ENCODE measurements at regions not wholly inside any gene's neighbourhood (a gene's known extent, or its start where the extent isn't known, plus 50 kb on each side); places are given as distances from the start of the nearest gene placed in this dataset.

DNA sequence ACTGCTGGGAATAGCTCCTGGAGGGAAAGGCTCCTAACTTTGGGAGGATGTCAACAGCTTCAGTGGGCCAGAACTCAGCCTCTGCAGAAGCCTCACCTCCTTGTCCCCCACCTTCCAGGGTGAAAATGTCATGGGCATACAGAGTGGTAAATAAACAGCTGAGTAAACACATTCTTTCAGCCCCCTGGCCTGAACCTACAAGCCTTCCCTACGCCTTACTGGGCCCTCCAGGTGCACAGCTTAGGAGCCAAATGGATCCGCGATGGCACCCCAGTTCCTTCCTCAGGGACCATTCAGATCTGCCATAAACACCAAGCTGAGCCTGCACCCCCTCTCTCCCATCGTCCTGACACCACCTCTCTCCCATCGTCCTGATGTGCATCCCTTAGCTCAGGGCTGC, 126.2 kb upstream of the IGF1R start:
- H3K9me3 ChIP-seq (ENCODE audit: control insufficient read depth in 2 of 3, low read length in 3 of 3), result no peaks in the 10 kb centered on the region
- H3K27me3 ChIP-seq (ENCODE audit: control insufficient read depth in 2 of 2, insufficient read depth in 2 of 2, low read length in 2 of 2), result no peaks in the 10 kb centered on the region
- CTCF ChIA-PET, result interaction anchor here (0.9 to 6.2 kb wide), 2 partner anchors 137 to 329 kb away, joined by 6 to 95 read pairs; no protein-coding TSS in a partner anchor
- intact Hi-C loops (cut with micrococcal nuclease), result no loop called here
- Mint-ChIP-seq H3K4me1 (peaks cover 2 to 8% (median 6%) of the 10 kb centered on the region in 7 donors), H3K9me3 (no peaks in the 10 kb centered on the region), H3K36me3 (no peaks in the 10 kb centered on the region), H3K27me3 (peaks cover 0 to 8% (median 7%) of the 10 kb centered on the region in 5 donors), H3K4me3 (no peak overlapping the region), H3K27ac (peak overlapping the region in 1 of 9 donors; percentile 14)
- ATAC-seq (no peak), DNase-seq (no peak)
- POLR2A ChIA-PET, result no interaction called here
- H3K27ac ChIP-seq (ENCODE audit: low read depth, low read length), result no peak overlapping the region
- no peak overlapping the region for H3K4me3 ChIP-seq (ENCODE audit: low read length)
- no peaks in the 10 kb centered on the region for H3K36me3 ChIP-seq (ENCODE audit: control insufficient read depth in 2 of 3, insufficient read depth in 3 of 3, low read length in 3 of 3)
- H3K4me1 ChIP-seq (ENCODE audit: control insufficient read depth in 2 of 2, insufficient read depth in 2 of 2, low read length in 2 of 2), result no peaks in the 10 kb centered on the region

DNA sequence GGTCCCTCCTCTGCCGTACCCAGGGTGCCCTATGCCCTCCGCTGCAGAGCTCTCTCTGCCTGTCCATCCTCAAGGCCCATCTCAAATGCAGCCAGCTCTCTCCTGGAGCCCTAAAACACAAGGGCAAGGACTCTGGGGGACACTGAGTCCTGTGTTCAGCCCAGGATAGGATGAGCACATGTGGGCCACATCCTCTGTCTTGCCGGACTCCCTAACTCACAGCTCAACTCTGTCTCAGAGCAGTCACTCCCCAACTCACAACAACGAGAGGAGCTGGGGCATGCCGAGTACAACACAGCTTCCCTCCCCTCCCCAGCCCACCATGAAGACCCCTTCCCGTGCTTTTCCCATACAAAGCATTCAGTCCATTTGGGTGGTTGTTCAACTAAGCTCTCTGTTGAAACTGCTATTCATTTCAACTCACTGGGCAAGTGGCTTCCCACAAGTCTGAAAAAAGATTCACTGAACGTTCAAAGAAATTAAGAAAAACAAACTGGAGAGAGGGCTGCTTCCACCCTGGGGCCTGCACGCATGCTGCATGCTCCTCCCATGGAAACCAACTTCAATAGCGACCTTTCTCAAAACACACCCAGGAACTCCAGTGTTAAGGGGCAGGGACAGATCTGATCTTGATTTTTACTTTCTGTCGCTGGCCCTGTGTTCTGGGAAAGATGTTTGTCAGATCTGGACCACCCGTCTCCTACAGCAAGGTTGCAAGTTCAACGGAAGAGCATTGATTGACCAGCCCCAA, 124.3 kb upstream of the IGF1R start:
- no peaks in the 10 kb centered on the region for H3K27me3 ChIP-seq (ENCODE audit: control insufficient read depth in 2 of 2, insufficient read depth in 2 of 2, low read length in 2 of 2)
- intact Hi-C loops (cut with micrococcal nuclease), result no loop called here

DNA sequence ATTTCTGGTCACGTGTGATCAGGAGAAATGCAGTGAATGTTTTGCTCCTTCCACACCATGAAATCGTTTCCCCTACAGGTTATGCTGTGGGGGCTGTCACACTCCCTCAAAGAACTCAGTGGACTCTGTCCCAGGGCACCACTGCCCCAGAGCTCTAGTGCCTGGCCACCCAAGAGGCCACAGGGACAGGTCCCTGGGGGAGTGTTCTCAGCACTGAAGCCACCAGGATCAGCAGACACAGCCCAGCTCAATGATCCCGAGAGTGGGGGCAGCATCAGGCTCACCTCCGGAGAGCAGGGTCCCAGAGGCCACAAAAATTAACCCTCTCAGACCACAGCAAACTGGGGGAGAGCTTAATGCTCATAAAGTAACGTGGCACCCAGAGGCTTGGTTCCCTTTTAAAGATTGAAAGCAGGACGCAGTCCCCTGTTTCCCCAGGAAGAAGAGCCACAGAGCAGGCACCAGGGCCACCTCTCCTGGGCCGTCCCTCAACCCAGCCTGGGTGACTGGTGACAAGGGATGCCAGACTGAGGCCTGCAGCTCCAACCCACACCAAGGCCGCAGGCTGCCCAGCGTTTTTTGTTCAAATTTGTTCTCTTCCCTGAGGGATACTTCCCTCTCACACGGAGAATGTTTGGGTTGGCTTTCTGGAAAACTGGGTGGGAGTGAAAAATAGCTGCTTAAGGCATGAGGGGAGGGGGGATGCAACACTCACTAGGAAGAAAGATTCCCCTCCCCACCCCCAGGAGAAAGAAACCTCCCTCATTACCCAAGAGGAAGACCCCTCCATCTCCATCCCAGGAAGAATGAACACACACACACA, 123.3 kb upstream of the IGF1R start:
- Histone ChIP-seq H3K4me1 (ENCODE audit: control insufficient read depth in 2 of 2, insufficient read depth in 2 of 2, low read length in 2 of 2) (no peaks in the 10 kb centered on the region), H3K36me3 (ENCODE audit: control insufficient read depth in 2 of 3, insufficient read depth in 3 of 3, low read length in 3 of 3) (no peaks in the 10 kb centered on the region), H3K27ac (ENCODE audit: low read depth, low read length) (no peak overlapping the region), H3K27me3 (ENCODE audit: control insufficient read depth in 2 of 2, insufficient read depth in 2 of 2, low read length in 2 of 2) (no peaks in the 10 kb centered on the region), H3K4me3 (ENCODE audit: low read length) (no peak overlapping the region), H3K9me3 (ENCODE audit: control insufficient read depth in 2 of 3, low read length in 3 of 3) (no peaks in the 10 kb centered on the region)
- POLR2A ChIA-PET, result interaction anchor here (0.5 kb wide), 1 partner anchor 19 kb away, joined by 4 read pairs; no protein-coding TSS in a partner anchor
- CTCF ChIA-PET, result no interaction called here
- peak overlapping the region in 1 of 9 donors; percentile 39 for H3K27ac Mint-ChIP-seq
- intact Hi-C loops (cut with micrococcal nuclease), result no loop called here
- ATAC-seq (no peak), DNase-seq (no peak)
- peaks cover 0 to 2% (median 0%) of the 10 kb centered on the region in 7 donors for H3K4me1 Mint-ChIP-seq
- no peaks in the 10 kb centered on the region for H3K9me3 Mint-ChIP-seq
- no peaks in the 10 kb centered on the region for H3K36me3 Mint-ChIP-seq
- H3K27me3 Mint-ChIP-seq, result peaks cover 0 to 19% (median 5%) of the 10 kb centered on the region in 5 donors
- H3K4me3 Mint-ChIP-seq, result no peak overlapping the region

More for the DNA sequence above, 124.3 kb upstream of the IGF1R start:
- DNase-seq, result no peak
- ATAC-seq, result no peak
- peaks cover 2 to 5% (median 3%) of the 10 kb centered on the region in 7 donors for H3K4me1 Mint-ChIP-seq
- Histone ChIP-seq H3K4me3 (ENCODE audit: low read length) (no peak overlapping the region), H3K9me3 (ENCODE audit: control insufficient read depth in 2 of 3, low read length in 3 of 3) (no peaks in the 10 kb centered on the region), H3K36me3 (ENCODE audit: control insufficient read depth in 2 of 3, insufficient read depth in 3 of 3, low read length in 3 of 3) (no peaks in the 10 kb centered on the region), H3K27ac (ENCODE audit: low read depth, low read length) (no peak overlapping the region), H3K4me1 (ENCODE audit: control insufficient read depth in 2 of 2, insufficient read depth in 2 of 2, low read length in 2 of 2) (no peaks in the 10 kb centered on the region)
- no peak overlapping the region for H3K4me3 Mint-ChIP-seq
- no peaks in the 10 kb centered on the region for H3K36me3 Mint-ChIP-seq
- H3K27ac Mint-ChIP-seq, result no peak overlapping the region
- H3K9me3 Mint-ChIP-seq, result no peaks in the 10 kb centered on the region
- CTCF ChIA-PET, result interaction anchor here (0.5 to 6.2 kb wide), 2 partner anchors 135 to 366 kb away, joined by 3 to 95 read pairs; no protein-coding TSS in a partner anchor
- peaks cover 0 to 14% (median 7%) of the 10 kb centered on the region in 5 donors for H3K27me3 Mint-ChIP-seq
- POLR2A ChIA-PET, result no interaction called here

DNA sequence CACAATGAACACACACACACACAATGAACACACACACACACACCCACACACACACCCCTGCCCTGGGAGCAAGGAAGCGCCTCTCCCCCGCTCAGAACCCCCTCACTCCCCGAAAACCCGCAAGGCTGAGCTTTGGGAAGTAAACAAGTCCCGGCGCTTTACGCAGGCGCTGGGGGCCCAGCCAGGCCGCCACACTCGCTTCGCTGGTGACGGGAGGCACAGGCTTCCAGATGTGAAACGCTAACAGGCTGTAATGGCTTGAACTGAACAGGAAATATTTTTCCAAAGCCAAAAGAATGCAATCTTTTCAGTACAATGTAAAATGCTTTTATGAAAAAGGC, 122.7 kb upstream of the IGF1R start:
- no peak for DNase-seq
- H3K4me1 ChIP-seq (ENCODE audit: control insufficient read depth in 2 of 2, insufficient read depth in 2 of 2, low read length in 2 of 2), result no peaks in the 10 kb centered on the region
- Mint-ChIP-seq H3K36me3 (no peaks in the 10 kb centered on the region), H3K27ac (peak overlapping the region in 1 of 9 donors; percentile 39), H3K9me3 (no peaks in the 10 kb centered on the region), H3K4me3 (no peak overlapping the region), H3K27me3 (peaks cover 0 to 20% (median 7%) of the 10 kb centered on the region in 5 donors), H3K4me1 (peaks cover 0 to 2% (median 0%) of the 10 kb centered on the region in 7 donors)
- CTCF ChIA-PET, result no interaction called here
- H3K27me3 ChIP-seq (ENCODE audit: control insufficient read depth in 2 of 2, insufficient read depth in 2 of 2, low read length in 2 of 2), result no peaks in the 10 kb centered on the region
- POLR2A ChIA-PET, result no interaction called here
- no peak overlapping the region for H3K27ac ChIP-seq (ENCODE audit: low read depth, low read length)
- H3K36me3 ChIP-seq (ENCODE audit: control insufficient read depth in 2 of 3, insufficient read depth in 3 of 3, low read length in 3 of 3), result no peaks in the 10 kb centered on the region
- intact Hi-C loops (cut with micrococcal nuclease), result no loop called here
- no peak for ATAC-seq
- H3K4me3 ChIP-seq (ENCODE audit: low read length), result no peak overlapping the region
- H3K9me3 ChIP-seq (ENCODE audit: control insufficient read depth in 2 of 3, low read length in 3 of 3), result no peaks in the 10 kb centered on the region

DNA sequence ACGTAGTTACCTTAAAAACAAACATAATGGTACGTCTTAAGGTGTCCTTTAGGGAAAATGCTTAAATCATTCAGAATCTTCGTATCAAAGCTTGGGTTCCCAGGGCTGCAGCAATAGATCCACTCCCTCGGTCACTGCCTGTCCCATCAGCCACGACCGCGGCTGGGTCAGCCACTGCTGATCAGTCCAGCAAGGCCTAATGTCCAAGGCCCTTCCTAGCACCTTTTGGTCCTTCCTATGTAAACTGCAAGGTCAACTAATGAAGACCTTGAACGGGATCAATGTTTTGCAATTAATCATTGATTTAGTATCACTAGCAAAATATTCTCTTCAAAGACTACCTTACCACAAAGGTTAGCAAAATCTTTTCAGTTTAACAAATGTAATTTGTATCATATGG, 122.2 kb upstream of the IGF1R start:
- H3K27me3 Mint-ChIP-seq, result peaks cover 0 to 24% (median 11%) of the 10 kb centered on the region in 5 donors
- Histone ChIP-seq H3K9me3 (ENCODE audit: control insufficient read depth in 2 of 3, low read length in 3 of 3) (no peaks in the 10 kb centered on the region), H3K27me3 (ENCODE audit: control insufficient read depth in 2 of 2, insufficient read depth in 2 of 2, low read length in 2 of 2) (no peaks in the 10 kb centered on the region), H3K4me3 (ENCODE audit: low read length) (no peak overlapping the region), H3K27ac (ENCODE audit: low read depth, low read length) (no peak overlapping the region), H3K4me1 (ENCODE audit: control insufficient read depth in 2 of 2, insufficient read depth in 2 of 2, low read length in 2 of 2) (no peaks in the 10 kb centered on the region), H3K36me3 (ENCODE audit: control insufficient read depth in 2 of 3, insufficient read depth in 3 of 3, low read length in 3 of 3) (no peaks in the 10 kb centered on the region)
- intact Hi-C loops (cut with micrococcal nuclease), result no loop called here
- ChIA-PET POLR2A (no interaction called here), CTCF (no interaction called here)
- H3K4me1 Mint-ChIP-seq, result peaks cover 0 to 2% (median 0%) of the 10 kb centered on the region in 7 donors
- H3K27ac Mint-ChIP-seq, result no peak overlapping the region
- no peaks in the 10 kb centered on the region for H3K36me3 Mint-ChIP-seq
- H3K4me3 Mint-ChIP-seq, result no peak overlapping the region
- no peaks in the 10 kb centered on the region for H3K9me3 Mint-ChIP-seq
- ATAC-seq, result no peak
- DNase-seq, result no peak

DNA sequence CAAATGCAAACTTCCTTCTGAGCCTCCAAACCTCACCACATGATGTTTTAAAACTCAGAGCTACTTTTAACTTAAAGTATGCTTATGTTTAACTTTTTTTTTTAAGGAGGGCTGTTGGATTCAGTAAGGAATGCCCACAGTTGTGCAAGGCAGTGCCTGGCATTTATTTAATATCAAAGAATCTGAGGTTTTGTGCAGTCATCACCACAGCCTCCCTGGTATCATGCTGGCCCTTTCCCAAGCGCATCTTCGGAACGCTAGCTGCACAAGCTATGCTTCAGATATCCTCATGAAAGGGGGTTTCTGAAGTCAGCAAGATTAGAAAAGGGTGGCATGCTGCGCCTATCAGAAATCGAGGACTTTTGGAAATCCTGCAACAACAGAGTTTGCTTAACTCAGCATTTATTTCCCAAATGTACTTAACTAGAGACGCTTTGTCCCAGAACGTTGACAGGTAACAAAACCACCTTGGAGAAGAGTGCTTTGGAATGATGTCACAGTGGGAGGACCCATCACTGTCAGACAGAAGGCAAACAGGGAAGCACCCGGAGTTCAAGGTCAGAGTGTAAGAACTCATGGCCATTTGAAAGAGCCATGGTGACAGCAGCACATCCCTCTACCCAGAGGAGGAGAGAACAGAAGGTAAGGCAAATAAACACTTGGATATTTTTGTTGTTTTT, 120.2 kb upstream of the IGF1R start:
- H3K27me3 ChIP-seq (ENCODE audit: control insufficient read depth in 2 of 2, insufficient read depth in 2 of 2, low read length in 2 of 2), result no peaks in the 10 kb centered on the region
- Mint-ChIP-seq H3K4me3 (no peak overlapping the region), H3K36me3 (no peaks in the 10 kb centered on the region), H3K4me1 (peaks cover 0 to 2% (median 0%) of the 10 kb centered on the region in 7 donors), H3K27me3 (peaks cover 0 to 24% (median 12%) of the 10 kb centered on the region in 5 donors), H3K9me3 (no peaks in the 10 kb centered on the region), H3K27ac (no peak overlapping the region)
- H3K4me1 ChIP-seq (ENCODE audit: control insufficient read depth in 2 of 2, insufficient read depth in 2 of 2, low read length in 2 of 2), result no peaks in the 10 kb centered on the region
- ATAC-seq, result no peak
- intact Hi-C loops (cut with micrococcal nuclease), result no loop called here
- no peak overlapping the region for H3K4me3 ChIP-seq (ENCODE audit: low read length)
- DNase-seq, result no peak
- CTCF ChIA-PET, result interaction anchor here (0.7 to 1.9 kb wide), 2 partner anchors 9 to 1233 kb away, joined by 5 to 7 read pairs; no protein-coding TSS in a partner anchor
- POLR2A ChIA-PET, result no interaction called here
- no peaks in the 10 kb centered on the region for H3K36me3 ChIP-seq (ENCODE audit: control insufficient read depth in 2 of 3, insufficient read depth in 3 of 3, low read length in 3 of 3)
- H3K27ac ChIP-seq (ENCODE audit: low read depth, low read length), result no peak overlapping the region
- H3K9me3 ChIP-seq (ENCODE audit: control insufficient read depth in 2 of 3, low read length in 3 of 3), result no peaks in the 10 kb centered on the region
